ENCODE measurements at regions not wholly inside any gene's neighbourhood (a gene's known extent, or its start where the extent isn't known, plus 50 kb on each side); places are given as distances from the start of the nearest gene placed in this dataset.

- no peaks in the 10 kb centered on the region for H3K27me3 ChIP-seq (ENCODE audit: insufficient read depth, low read length)
- TF ChIP-seq SP1 (IDR thresholded peaks at IDR 0.05; ENCODE audit: low read depth): no peak
- no peak for TF ChIP-seq SIN3A (IDR thresholded peaks at IDR 0.05; ENCODE audit: low read depth)
- TF ChIP-seq CEBPB (IDR thresholded peaks at IDR 0.05; ENCODE audit: low read depth): no peak
- no peak for TF ChIP-seq ATF3 (IDR thresholded peaks at IDR 0.05)
- no peak for TF ChIP-seq RAD21 (IDR thresholded peaks at IDR 0.05; ENCODE audit: low read depth)
- no peak for TF ChIP-seq FOSL1 (IDR thresholded peaks at IDR 0.05; ENCODE audit: low read depth)
- TF ChIP-seq SRF (IDR thresholded peaks at IDR 0.05; ENCODE audit: low read depth): no peak
- TF ChIP-seq MAX (IDR thresholded peaks at IDR 0.05): no peak
- TF ChIP-seq ZFX (IDR thresholded peaks at IDR 0.05): no peak
- TF ChIP-seq EZH2 (IDR thresholded peaks at IDR 0.05): no peak
- no peak for TF ChIP-seq ZBTB33 (IDR thresholded peaks at IDR 0.05; ENCODE audit: extremely low read depth, insufficient replicate concordance, low read length)
- no peak for TF ChIP-seq YY1 (IDR thresholded peaks at IDR 0.05; ENCODE audit: extremely low read depth, insufficient replicate concordance, low read depth, low read length)
- TF ChIP-seq CTCF (IDR thresholded peaks at IDR 0.05 in 2 of 3, conservative IDR thresholded peaks at IDR 0.05 in 1 of 3; ENCODE audit: borderline replicate concordance in 1 of 3, insufficient read depth in 1 of 3, low read depth in 2 of 3, low read length in 2 of 3): no peak
- TF ChIP-seq ZNF274 (IDR thresholded peaks at IDR 0.05; ENCODE audit: low read depth, low read length): no peak
- no peak for TF ChIP-seq EGR1 (IDR thresholded peaks at IDR 0.05; ENCODE audit: low read depth)
- no peak for TF ChIP-seq POLR2A (IDR thresholded peaks at IDR 0.05; ENCODE audit: borderline replicate concordance, extremely low read depth, insufficient read depth, insufficient read length)
- no peaks in the 10 kb centered on the region for H3K36me3 ChIP-seq (ENCODE audit: control insufficient read depth in 1 of 2, insufficient read depth in 2 of 2, low read length in 2 of 2)
- ATAC-seq (no peak), DNase-seq (ENCODE audit: low read depth, low spot score) (no peak)
- H3K4me1 ChIP-seq (ENCODE audit: control insufficient read depth in 1 of 2, insufficient read depth in 2 of 2, low read length in 2 of 2): no peaks in the 10 kb centered on the region
- CTCF ChIA-PET: no interaction called here
- intact Hi-C loops (cut with micrococcal nuclease): no loop called here
- no peaks in the 10 kb centered on the region for H3K79me2 ChIP-seq (ENCODE audit: insufficient read depth, low read length)
- no peak overlapping the region for H3K4me2 ChIP-seq (ENCODE audit: low read length)
- no peaks in the 10 kb centered on the region for H3K9me2 ChIP-seq (ENCODE audit: insufficient read depth)
- H2AFZ ChIP-seq (ENCODE audit: low read depth, low read length, poor library complexity, severe bottlenecking): no peak overlapping the region
- no peaks in the 10 kb centered on the region for H4K20me1 ChIP-seq (ENCODE audit: insufficient read depth)
- BruUV-seq (replicated peaks): no TSS peak
- POLR2A ChIA-PET: no interaction called here
- RAD21 ChIA-PET (ENCODE audit: low non-redundant PET in 1 of 2, low total read pairs in 2 of 2, uncharacterized antibody in 2 of 2, unreplicated experiment in 2 of 2): no interaction called here
- H3K27ac ChIP-seq (ENCODE audit: low read depth, low read length): no peak overlapping the region
- no peak overlapping the region for H3K4me3 ChIP-seq (replicated peaks in 1 of 2; ENCODE audit: low read depth in 1 of 2, low read length in 2 of 2)
- H3K9ac ChIP-seq (ENCODE audit: low read length): no peak overlapping the region
- H3K9me3 ChIP-seq (ENCODE audit: control insufficient read depth in 1 of 2, insufficient read depth in 1 of 2, low read depth in 1 of 2, low read length in 2 of 2): no peaks in the 10 kb centered on the region
Observed at GRCh38 chr5:122576256-122577016, 198.4 kb upstream of the SNX2 start.
